Mesothelial cell of epicardium (in vitro differentiated cells): ENCODE measurements at regions not wholly inside any gene's neighbourhood (a gene's known extent, or its start where the extent isn't known, plus 50 kb on each side); places are given as distances from the start of the nearest gene placed in this dataset.
"Not testable (repeated sequence)": the region's sequence is repeated elsewhere in the genome, so short reads cannot be mapped to it uniquely, and the experiment has no call there.

Experiments used
- DNase-seq, 2 experiments: peaks; one replicate each; pipeline ENCODE4 v3.0.0; 2021; ENCODE audit warnings: low spot score in 2 of 2; ENCODE audit not compliant: unreplicated experiment in 2 of 2
- H3K27ac Mint-ChIP-seq: 2 replicates; pipeline ENCODE4 v1.8.0; 2021; ENCODE audit warnings: mixed read lengths
- H3K27me3 Mint-ChIP-seq: 2 replicates; pipeline ENCODE4 v1.8.0; 2021; ENCODE audit warnings: low read depth, mixed read lengths
- H3K36me3 Mint-ChIP-seq: 2 replicates; pipeline ENCODE4 v1.8.0; 2021; ENCODE audit warnings: mixed read lengths
- H3K4me1 Mint-ChIP-seq: 2 replicates; pipeline ENCODE4 v1.8.0; 2021; ENCODE audit warnings: mixed read lengths
- H3K4me3 Mint-ChIP-seq: 2 replicates; pipeline ENCODE4 v1.8.0; 2021; ENCODE audit warnings: mild to moderate bottlenecking, moderate library complexity, mixed read lengths
- H3K9me3 Mint-ChIP-seq: 2 replicates; pipeline ENCODE4 v1.8.0; 2021; ENCODE audit warnings: mixed read lengths

DNA sequence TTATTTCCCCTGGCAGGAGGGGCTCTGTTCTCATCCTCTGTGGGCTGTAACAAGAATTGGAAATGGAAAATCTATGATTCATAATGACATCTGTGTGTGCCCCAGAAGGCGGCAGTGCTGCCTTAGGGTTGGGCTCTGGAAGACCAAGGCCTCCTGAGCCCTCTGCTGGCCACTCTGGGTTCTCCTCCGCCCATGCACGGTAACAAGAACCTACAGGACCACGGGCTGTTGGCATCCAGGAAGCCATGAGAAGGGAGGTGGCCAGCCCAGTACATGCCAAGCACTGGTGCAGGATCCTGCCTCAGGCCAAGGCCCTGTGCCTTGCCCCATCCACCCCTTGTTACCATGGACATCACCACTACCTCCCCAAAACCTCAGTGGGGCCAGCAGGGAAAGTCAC lies 454.2 kb downstream of the TP53TG3F start:
- H3K4me1 Mint-ChIP-seq, H3K36me3 Mint-ChIP-seq, H3K27me3 Mint-ChIP-seq, H3K27ac Mint-ChIP-seq, H3K9me3 Mint-ChIP-seq, DNase-seq, H3K4me3 Mint-ChIP-seq: not testable (repeated sequence)

DNA sequence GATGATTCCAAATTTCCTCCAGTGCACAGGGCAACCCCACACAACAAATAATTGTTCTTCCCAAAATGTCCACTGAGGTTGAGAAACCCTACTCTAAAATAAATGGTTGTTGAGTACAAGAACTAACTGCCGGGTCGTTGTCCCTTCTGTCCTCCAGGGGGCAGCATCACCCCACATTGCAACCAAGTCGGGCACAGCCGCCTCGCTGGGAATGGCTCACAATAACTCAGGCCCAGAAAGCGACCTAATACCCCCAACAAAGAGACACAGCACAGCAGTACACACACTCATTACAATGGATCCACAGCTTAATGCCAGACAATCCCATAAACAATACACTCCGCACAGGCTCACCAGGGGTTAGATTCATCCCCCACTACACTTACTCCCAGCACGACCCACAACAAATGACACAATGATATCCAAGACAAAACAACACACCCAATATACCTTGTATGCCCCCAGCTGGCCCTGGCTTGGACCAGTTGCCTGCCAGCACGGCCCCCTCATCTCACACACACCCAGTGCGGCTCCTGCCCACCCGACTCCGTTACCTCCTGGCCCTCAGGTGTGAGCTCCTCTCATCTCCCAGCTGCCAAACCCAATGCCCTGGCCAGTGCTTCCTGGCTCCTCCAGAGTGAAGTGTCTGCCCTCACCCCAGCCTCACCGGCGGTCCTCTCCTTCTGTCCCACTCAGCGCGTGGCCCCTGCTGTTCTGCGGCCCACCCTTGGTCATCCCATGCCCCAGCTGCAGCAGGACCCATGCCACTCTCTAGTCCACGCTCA lies 461.5 kb downstream of the TP53TG3F start:
- not testable (repeated sequence) for H3K9me3 Mint-ChIP-seq

DNA sequence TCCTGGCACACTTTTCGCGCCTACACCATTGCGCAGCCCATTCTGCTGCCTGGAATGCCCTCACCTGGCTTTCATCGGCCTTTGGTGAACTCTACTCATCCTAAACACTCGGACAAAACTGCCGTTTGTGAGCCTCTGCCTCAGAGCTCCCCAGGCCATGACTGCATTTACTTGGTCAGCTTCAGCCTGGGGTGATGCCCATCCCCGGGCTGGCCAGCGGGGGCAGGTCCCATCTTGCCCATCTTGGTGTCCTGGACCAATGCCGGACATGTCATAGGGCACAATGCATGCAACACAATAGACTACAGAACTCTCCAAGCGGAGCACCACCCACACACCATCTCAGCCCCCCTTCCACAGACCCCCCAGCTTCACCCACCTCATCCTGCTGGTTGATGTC lies 463.5 kb downstream of the TP53TG3F start:
- H3K27ac Mint-ChIP-seq, H3K4me1 Mint-ChIP-seq, H3K9me3 Mint-ChIP-seq, DNase-seq, H3K36me3 Mint-ChIP-seq, H3K27me3 Mint-ChIP-seq, H3K4me3 Mint-ChIP-seq: not testable (repeated sequence)

More for the DNA sequence above, 461.5 kb downstream of the TP53TG3F start:
- not testable (repeated sequence) for H3K27me3 Mint-ChIP-seq, H3K4me3 Mint-ChIP-seq, DNase-seq, H3K4me1 Mint-ChIP-seq, H3K27ac Mint-ChIP-seq, H3K36me3 Mint-ChIP-seq

DNA sequence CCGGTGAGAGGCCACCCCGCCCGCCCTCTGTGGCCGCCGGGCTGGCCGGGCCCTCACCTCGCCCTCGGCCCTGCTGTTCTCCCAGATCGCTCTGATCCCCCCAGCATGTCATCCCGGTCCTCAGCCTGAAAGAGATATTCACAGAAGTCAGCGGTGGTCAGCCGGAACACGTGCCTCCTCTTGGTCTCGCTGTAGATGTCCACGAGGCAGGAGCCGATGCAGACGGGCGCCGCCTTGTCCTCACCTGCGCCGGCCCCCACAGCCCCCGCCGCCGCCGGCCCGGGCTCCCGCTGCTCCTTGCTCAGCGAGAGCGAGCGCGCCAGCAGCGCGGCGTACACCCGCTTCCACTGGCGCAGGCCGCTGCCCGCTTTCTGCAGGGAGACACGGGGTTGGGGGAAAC lies 468.6 kb downstream of the TP53TG3F start:
- H3K4me1 Mint-ChIP-seq, H3K9me3 Mint-ChIP-seq, H3K27ac Mint-ChIP-seq, H3K36me3 Mint-ChIP-seq, H3K27me3 Mint-ChIP-seq, H3K4me3 Mint-ChIP-seq, DNase-seq: not testable (repeated sequence)

DNA sequence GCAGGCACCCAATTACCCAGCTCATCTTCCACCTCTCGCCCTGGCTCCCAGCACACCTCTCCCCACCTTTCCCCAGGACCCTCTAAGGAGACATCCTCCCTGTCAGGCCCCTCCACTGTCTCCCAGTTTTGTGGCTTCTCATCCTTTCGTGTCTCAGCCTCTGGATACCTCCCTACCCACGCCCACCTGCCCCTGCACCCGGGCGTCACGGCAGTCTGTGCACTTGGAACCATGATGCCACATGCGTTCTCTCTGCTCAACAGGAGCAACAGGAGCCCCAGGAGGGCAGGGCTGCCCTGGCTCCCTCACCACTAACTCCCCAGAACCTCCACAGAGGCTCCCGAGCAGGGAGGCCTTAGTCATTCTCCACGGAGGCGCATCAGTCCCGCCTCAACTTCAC lies 472.8 kb downstream of the TP53TG3F start:
- not testable (repeated sequence) for H3K27ac Mint-ChIP-seq, DNase-seq, H3K36me3 Mint-ChIP-seq, H3K4me3 Mint-ChIP-seq, H3K4me1 Mint-ChIP-seq, H3K9me3 Mint-ChIP-seq, H3K27me3 Mint-ChIP-seq

DNA sequence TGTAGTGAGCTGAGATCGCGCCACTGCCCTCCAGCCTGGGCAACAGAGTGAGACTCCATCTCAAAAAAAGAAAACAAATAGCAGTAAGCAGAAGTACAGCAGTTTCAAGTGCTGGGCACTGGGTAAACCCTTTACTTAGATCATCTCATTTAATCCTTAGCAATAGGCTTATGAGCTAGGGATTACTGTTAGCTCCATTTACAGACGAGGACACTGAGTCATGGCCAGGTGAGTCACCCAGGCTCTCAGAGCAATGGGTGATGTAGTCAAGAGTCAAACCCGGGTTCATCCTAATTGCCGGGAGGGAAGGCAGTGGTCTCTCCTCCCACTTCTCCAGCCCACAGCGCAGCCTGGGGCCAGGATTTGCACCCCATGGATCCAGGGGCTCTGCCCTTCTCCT lies 473.6 kb downstream of the TP53TG3F start:
- not testable (repeated sequence) for H3K4me1 Mint-ChIP-seq, H3K9me3 Mint-ChIP-seq, DNase-seq, H3K4me3 Mint-ChIP-seq, H3K27me3 Mint-ChIP-seq, H3K27ac Mint-ChIP-seq, H3K36me3 Mint-ChIP-seq

DNA sequence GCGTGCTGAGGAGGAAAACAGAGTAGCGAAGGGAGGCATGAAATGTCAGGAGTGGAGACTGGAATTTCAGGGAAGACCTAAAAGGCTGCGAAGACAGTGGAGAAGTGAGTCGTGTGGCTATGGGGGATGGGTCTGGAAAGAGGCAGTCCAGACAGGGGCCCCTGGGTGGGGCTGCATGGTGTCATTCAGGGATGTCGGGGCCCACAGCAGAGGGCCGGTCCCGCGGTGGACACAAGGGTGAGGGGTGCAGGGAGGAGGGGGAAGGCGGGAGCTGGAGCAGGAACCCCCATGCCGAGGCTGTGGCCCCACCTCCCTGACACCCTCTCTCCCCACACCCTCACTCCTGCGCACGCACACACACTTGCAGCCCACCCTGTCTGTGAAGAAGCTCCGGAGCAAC lies 476.4 kb downstream of the TP53TG3F start:
- H3K27ac Mint-ChIP-seq, H3K9me3 Mint-ChIP-seq, H3K4me1 Mint-ChIP-seq, H3K4me3 Mint-ChIP-seq, H3K36me3 Mint-ChIP-seq, DNase-seq, H3K27me3 Mint-ChIP-seq: not testable (repeated sequence)

DNA sequence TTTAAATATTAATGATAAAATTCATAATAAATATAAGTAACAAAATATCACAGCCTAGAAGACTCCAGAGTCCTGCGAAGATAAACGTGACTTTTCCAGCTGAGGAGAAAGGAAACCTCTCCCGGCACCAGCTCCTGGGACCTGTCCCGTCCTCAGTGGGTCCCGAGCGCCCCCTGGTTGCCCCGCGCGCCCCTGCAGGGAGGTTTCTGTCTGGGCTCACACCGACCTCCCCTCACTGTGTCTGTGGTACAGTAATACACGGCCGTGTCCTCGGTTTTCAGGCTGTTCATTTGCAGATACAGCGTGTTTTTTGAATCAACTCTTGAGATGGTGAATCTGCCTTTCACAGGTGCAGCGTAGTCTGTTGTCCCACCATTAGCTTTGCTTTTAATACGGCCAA lies 478.7 kb downstream of the TP53TG3F start:
- H3K27me3 Mint-ChIP-seq, H3K27ac Mint-ChIP-seq, H3K4me3 Mint-ChIP-seq, H3K36me3 Mint-ChIP-seq, DNase-seq, H3K4me1 Mint-ChIP-seq, H3K9me3 Mint-ChIP-seq: not testable (repeated sequence)

DNA sequence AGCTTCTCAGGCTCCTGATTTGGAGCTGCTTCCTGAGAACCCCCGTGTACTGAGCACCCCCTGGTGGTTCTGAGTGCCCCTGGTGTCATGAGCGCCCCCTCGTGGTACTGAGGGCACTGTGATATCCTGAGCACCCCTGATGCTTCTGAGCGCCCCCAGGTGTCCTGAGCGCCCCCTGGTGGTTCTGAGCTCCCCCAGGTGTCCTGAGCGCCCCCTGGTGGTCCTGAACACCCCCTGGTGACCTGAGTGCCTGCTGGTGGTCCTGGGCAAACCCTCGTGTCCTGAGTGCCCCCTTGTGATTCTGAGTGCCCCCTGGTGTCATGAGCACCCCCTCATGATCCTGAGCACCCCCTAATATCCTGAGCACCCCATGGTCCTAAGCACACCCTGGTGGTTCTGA lies 502.1 kb downstream of the TP53TG3F start:
- not testable (repeated sequence) for H3K36me3 Mint-ChIP-seq, H3K27ac Mint-ChIP-seq, H3K27me3 Mint-ChIP-seq, DNase-seq, H3K4me1 Mint-ChIP-seq, H3K4me3 Mint-ChIP-seq, H3K9me3 Mint-ChIP-seq

DNA sequence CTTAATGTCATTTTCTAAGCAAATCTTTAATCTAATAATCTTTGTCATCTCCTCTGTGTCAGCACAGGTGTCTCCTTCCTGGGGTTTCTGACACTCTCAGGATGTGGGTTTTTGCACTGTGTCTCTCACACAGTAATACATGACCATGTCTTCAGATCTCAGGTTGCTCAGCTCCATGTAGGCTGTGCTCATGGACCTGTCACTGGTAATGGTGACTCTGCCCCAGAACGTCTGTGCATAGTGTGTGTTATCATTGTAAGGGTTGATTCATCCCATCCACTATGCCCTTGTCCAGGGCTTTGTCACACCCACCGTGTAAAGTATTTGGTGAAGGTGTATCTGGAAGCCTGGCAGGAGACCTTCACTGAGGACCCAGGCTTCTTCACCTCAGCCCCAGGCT lies 506.1 kb downstream of the TP53TG3F start:
- not testable (repeated sequence) for H3K27me3 Mint-ChIP-seq, DNase-seq, H3K9me3 Mint-ChIP-seq, H3K4me1 Mint-ChIP-seq, H3K36me3 Mint-ChIP-seq, H3K27ac Mint-ChIP-seq, H3K4me3 Mint-ChIP-seq

DNA sequence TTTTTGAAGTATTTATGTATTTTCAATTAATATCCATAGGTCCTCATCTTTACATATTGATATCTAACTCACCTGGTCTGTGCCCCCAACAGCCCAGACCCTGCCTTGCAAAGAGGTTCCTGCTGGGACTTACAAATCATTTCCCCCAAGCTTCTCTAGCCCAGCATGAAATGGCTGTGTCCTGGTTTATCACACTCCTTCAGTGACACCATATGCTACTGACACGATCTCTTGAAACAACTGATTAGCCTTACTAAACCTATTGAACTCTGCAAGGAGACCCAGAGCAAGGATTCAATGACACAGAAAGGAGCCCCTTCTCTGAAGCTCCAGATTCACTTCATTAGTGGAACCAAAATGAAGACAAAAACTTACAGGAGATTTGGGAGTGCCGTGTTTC lies 507.4 kb downstream of the TP53TG3F start:
- DNase-seq, H3K27me3 Mint-ChIP-seq, H3K4me3 Mint-ChIP-seq, H3K4me1 Mint-ChIP-seq, H3K36me3 Mint-ChIP-seq, H3K27ac Mint-ChIP-seq, H3K9me3 Mint-ChIP-seq: not testable (repeated sequence)

DNA sequence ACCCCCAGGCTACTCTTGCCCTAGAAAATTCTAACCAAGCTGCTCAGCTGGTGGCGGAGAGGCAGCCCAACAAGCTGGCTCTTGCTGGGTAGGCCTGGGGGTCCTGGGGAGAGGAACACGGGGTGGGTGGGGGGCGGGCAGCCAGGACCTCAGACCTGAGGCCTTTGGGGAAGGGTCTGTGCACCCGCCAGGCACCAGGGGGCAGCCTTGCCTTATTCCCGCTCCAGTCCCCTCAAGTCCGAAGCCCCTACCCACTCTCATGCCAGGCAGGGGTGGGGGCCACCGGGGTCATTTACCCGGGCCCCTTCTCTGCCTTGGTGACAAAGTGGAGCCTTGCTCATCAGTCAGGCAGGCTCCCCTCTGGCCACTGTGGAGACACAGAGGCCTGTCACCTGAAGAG lies 515.1 kb downstream of the TP53TG3F start:
- not testable (repeated sequence) for H3K36me3 Mint-ChIP-seq, H3K27me3 Mint-ChIP-seq, H3K27ac Mint-ChIP-seq, DNase-seq, H3K9me3 Mint-ChIP-seq, H3K4me3 Mint-ChIP-seq, H3K4me1 Mint-ChIP-seq

DNA sequence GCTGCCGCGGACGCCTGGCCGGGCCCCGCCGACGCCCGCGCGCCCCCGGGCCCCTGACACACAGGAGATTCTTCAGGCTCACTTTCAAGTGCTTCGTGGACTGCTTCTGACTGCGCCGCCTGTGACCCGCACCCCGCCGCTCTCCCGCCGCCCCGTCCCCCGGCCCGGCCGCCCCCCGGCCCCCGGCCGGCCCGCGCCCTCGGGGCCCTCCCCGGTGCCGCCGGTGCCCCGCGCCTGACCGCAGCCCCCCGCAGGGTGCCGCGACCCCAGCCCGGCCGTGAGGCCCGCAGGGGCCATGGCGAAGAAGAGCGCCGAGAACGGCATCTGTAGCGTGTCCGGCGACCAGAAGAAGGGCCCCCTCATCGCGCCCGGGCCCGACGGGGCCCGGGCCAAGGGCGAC lies 516.3 kb downstream of the TP53TG3F start:
- DNase-seq, H3K4me3 Mint-ChIP-seq, H3K27me3 Mint-ChIP-seq, H3K9me3 Mint-ChIP-seq, H3K27ac Mint-ChIP-seq, H3K36me3 Mint-ChIP-seq, H3K4me1 Mint-ChIP-seq: not testable (repeated sequence)

DNA sequence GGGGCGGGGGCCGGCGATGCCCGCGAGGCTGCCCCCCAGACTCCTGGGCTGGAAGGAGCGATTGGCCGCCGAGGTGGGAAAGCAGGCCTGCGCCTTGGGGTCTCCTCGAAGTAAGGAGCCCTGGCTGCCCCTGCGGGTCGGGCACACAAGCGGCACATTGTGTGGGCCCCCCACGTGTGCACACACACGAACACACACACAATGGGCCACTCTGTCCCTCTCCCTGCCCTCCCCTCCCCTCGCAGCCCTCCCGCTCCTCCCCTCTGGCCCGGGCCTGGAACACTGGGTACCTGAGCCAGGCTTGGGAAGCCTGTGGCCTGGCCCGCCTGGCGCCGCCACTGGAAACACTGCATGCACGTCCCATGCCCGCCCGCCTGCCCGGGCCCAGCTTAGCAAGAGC lies 517.1 kb downstream of the TP53TG3F start:
- not testable (repeated sequence) for H3K27ac Mint-ChIP-seq, DNase-seq, H3K4me1 Mint-ChIP-seq, H3K4me3 Mint-ChIP-seq, H3K27me3 Mint-ChIP-seq, H3K36me3 Mint-ChIP-seq, H3K9me3 Mint-ChIP-seq

DNA sequence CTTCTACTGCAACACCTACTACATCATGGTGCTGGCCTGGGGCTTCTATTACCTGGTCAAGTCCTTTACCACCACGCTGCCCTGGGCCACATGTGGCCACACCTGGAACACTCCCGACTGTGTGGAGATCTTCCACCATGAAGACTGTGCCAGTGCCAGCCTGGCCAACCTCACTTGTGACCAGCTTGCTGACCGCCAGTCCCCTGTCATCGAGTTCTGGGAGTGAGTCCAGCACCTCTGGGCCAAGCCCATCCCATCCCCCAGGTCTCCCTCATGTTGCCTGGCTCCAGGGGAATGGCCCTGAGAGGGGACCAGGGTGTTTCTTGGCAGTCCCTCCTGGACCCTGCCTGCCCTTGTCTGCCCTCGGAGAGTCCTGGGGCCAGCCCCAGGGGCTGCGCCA lies 519.4 kb downstream of the TP53TG3F start:
- not testable (repeated sequence) for DNase-seq, H3K27ac Mint-ChIP-seq

More for the DNA sequence above, 519.4 kb downstream of the TP53TG3F start:
- H3K4me3 Mint-ChIP-seq, H3K4me1 Mint-ChIP-seq, H3K9me3 Mint-ChIP-seq, H3K27me3 Mint-ChIP-seq, H3K36me3 Mint-ChIP-seq: not testable (repeated sequence)
